ENCODE measurements at regions not wholly inside any gene's neighbourhood (a gene's known extent, or its start where the extent isn't known, plus 50 kb on each side); places are given as distances from the start of the nearest gene placed in this dataset.
A peak's percentile ranks its signal among the peaks of the same experiment; 100 is the strongest.

DNA sequence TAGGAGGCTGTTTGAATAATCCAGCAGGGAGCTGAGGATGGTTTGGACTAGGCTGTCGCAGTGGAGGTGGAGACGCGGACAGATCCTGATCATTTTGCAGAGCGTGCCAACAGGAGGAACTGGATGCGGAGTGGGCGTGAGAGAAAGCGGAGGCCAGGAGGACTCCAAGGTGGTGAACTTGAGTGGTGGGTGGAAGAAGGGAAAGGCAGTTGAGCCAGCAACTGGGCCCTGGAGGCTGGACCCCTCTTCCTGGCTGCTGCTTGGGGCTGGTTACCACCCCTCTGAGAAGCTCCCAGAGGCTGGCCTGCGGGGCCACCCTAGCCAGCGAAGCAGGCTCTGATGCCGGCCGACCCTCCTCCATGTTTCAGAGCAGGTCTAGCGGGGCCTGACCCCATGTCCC is 56.8 kb upstream of the KCNA1 start:
- TF ChIP-seq ELF4 (IDR thresholded peaks at IDR 0.05) = no peak
- no peak for TF ChIP-seq ZNF384 (IDR thresholded peaks at IDR 0.05)
- TF ChIP-seq SP1 (IDR thresholded peaks at IDR 0.05) = no peak
- TF ChIP-seq CTBP1 (IDR thresholded peaks at IDR 0.05; ENCODE audit: borderline replicate concordance) = no peak
- no peak for TF ChIP-seq PKNOX1 (IDR thresholded peaks at IDR 0.05)
- TF ChIP-seq TARDBP (IDR thresholded peaks at IDR 0.05) = no peak
- TF ChIP-seq HDGF (IDR thresholded peaks at IDR 0.05; ENCODE audit: borderline replicate concordance) = no peak
- TF ChIP-seq LEF1 (IDR thresholded peaks at IDR 0.05; ENCODE audit: borderline replicate concordance) = no peak
- no peak for TF ChIP-seq FOXA1 (IDR thresholded peaks at IDR 0.05)
- no peak for TF ChIP-seq BHLHE40 (IDR thresholded peaks at IDR 0.05; ENCODE audit: borderline replicate concordance)
- TF ChIP-seq FOXK2 (IDR thresholded peaks at IDR 0.05) = no peak
- no peak for TF ChIP-seq FOXM1 (IDR thresholded peaks at IDR 0.05; ENCODE audit: borderline replicate concordance)
- CTCF ChIA-PET = interaction anchor here (0.6 to 6.5 kb wide), 2 partner anchors 145 to 1766 kb away, joined by 3 to 102 read pairs; no protein-coding TSS in a partner anchor
- POLR2A ChIA-PET = no interaction called here
- DNase-seq (ENCODE audit: extremely low spot score) = no peak

DNA sequence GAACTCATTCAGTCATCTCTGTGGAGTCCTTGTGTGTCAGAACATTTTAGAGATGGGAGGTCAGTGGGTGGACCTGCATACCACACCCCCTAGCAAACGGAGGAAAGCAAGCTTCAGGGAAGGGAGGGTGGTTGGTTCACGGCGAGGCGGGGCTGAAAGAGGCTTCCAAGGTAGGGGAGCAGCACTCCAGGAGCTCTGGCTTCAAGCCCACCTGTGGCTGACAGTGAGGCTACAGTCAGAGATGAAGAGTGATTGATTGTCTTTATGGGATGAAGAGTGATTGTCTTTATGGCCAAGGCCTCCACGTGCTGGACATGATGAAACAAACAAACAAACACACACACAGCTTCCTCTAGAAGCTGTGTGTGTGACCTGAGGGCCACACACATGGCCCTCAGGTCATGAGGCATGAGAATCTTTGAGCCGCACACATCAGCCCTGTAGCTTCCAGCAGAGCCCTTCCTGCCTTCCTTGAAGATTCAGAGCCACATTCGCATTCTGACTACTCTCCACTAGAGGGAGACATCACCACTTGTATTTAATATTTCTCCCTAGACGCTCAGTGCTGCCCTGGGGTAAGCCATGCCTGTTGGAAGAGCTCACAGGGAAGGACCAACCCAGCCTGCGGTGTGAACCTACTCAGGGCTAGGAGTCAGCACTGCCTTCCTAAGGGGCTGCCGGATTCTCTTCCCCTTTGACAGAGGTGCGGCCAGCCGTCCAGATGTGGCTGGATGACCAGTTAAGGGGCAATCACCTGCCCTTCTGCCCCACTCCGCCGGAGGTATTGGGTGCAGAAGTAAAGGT is 54.4 kb upstream of the KCNA1 start:
- CTCF ChIA-PET = interaction anchor here (0.5 to 6.5 kb wide), 27 partner anchors 9 to 246 kb away, joined by 3 to 102 read pairs (median 3); partner anchors contain the start of gene KCNA1
- no peak for TF ChIP-seq SUZ12 (IDR thresholded peaks at IDR 0.05)
- TF ChIP-seq FOXK2 (IDR thresholded peaks at IDR 0.05) = no peak
- no peak for TF ChIP-seq HDGF (IDR thresholded peaks at IDR 0.05; ENCODE audit: borderline replicate concordance)
- no peak for TF ChIP-seq FOXA1 (IDR thresholded peaks at IDR 0.05)
- no peak for TF ChIP-seq ARNT (IDR thresholded peaks at IDR 0.05)
- TF ChIP-seq NFRKB (IDR thresholded peaks at IDR 0.05) = no peak
- no peak for TF ChIP-seq LEF1 (IDR thresholded peaks at IDR 0.05; ENCODE audit: borderline replicate concordance)
- TF ChIP-seq ZNF384 (IDR thresholded peaks at IDR 0.05) = no peak
- no peak for TF ChIP-seq SP1 (IDR thresholded peaks at IDR 0.05)
- no peak for TF ChIP-seq PKNOX1 (IDR thresholded peaks at IDR 0.05)
- no peak for TF ChIP-seq FOXM1 (IDR thresholded peaks at IDR 0.05; ENCODE audit: borderline replicate concordance)
- TF ChIP-seq L3MBTL2 (conservative IDR thresholded peaks at IDR 0.05) = no peak
- no peak for TF ChIP-seq BHLHE40 (IDR thresholded peaks at IDR 0.05; ENCODE audit: borderline replicate concordance)
- no peak for TF ChIP-seq CTBP1 (IDR thresholded peaks at IDR 0.05; ENCODE audit: borderline replicate concordance)
- TF ChIP-seq TARDBP (IDR thresholded peaks at IDR 0.05) = no peak
- TF ChIP-seq ELF4 (IDR thresholded peaks at IDR 0.05) = no peak
- POLR2A ChIA-PET = interaction anchor here (0.7 kb wide), 1 partner anchor 145 kb away, joined by 3 read pairs; no protein-coding TSS in a partner anchor
- DNase-seq (ENCODE audit: extremely low spot score) = peak; percentile 73

DNA sequence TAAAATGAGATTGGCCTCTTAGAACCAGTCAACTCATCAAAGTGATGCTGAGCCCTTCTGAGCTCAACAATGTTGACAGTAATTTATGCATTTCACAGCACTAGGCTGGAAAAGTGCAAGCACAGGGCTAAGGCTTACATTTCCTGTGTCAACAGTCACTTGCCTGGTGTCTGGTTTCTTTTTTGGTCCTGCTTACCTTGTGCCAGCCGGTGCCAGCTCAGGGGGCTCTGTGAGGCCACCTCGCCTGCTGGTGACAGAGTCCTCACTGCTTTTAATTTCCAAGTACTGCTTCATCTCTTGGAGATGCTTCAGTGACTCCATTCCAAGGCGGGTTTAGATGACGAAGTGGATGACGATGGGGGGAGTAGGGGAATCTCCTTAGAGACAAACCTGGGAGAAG is 53.1 kb upstream of the KCNA1 start:
- CTCF ChIA-PET = interaction anchor here (0.5 to 6.5 kb wide), 18 partner anchors 10 to 544 kb away, joined by 3 to 102 read pairs (median 3); no protein-coding TSS in a partner anchor
- no peak for DNase-seq (ENCODE audit: extremely low spot score)
- TF ChIP-seq L3MBTL2 (conservative IDR thresholded peaks at IDR 0.05) = no peak
- TF ChIP-seq TARDBP (IDR thresholded peaks at IDR 0.05) = no peak
- TF ChIP-seq FOXM1 (IDR thresholded peaks at IDR 0.05; ENCODE audit: borderline replicate concordance) = no peak
- TF ChIP-seq BHLHE40 (IDR thresholded peaks at IDR 0.05; ENCODE audit: borderline replicate concordance) = no peak
- TF ChIP-seq HDGF (IDR thresholded peaks at IDR 0.05; ENCODE audit: borderline replicate concordance) = no peak
- TF ChIP-seq PKNOX1 (IDR thresholded peaks at IDR 0.05) = no peak
- no peak for TF ChIP-seq ZNF384 (IDR thresholded peaks at IDR 0.05)
- no peak for TF ChIP-seq SUZ12 (IDR thresholded peaks at IDR 0.05)
- no peak for TF ChIP-seq ELF4 (IDR thresholded peaks at IDR 0.05)
- TF ChIP-seq SP1 (IDR thresholded peaks at IDR 0.05) = no peak
- TF ChIP-seq LEF1 (IDR thresholded peaks at IDR 0.05; ENCODE audit: borderline replicate concordance) = no peak
- POLR2A ChIA-PET = no interaction called here

DNA sequence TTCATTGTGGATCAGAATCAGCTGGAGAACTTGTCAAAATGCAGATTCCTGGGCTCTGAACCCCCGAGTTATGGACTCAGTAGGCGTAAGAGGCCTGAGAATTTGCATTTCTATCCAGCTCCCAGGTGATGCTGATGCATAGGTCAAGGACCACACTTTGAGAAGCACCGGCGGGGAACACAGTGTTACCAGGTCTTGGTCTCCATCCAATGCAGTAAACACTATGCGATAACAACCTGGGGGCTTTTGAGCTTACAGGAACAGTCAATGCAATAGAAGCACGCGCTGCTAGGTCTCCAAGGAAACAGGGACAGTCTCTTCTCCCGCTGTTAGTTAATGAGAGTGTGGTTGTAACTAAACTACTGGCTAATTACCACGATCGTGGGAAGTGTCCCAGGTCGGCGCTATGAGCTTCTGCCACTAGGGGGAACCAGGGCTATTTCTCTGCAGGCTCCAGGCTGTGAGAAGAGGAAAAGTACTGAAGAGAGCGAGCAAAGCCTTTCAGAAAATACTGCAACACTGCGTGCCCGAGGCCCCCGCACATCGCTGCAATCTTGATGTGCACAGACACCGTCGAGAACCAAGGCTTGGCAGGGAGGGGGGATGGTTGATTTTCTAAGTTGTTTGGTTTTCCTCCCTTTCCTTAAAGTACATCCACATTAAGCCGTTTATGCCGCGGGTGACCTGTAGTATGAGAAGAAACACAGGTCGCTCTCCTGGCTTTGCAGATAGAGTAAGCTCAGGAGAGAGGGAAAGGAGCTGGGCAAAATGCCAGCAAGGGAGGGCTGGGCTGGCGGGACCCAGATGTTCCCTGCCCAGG is 52.0 kb upstream of the KCNA1 start:
- CTCF ChIA-PET = interaction anchor here (0.6 to 6.5 kb wide), 31 partner anchors 8 to 1178 kb away, joined by 3 to 102 read pairs (median 3); partner anchors contain the start of gene KCNA1
- DNase-seq (ENCODE audit: extremely low spot score) = peak; percentile 75
- POLR2A ChIA-PET = no interaction called here

More for the DNA sequence above, 52.0 kb upstream of the KCNA1 start:
- TF ChIP-seq TARDBP (IDR thresholded peaks at IDR 0.05) (no peak), SP1 (IDR thresholded peaks at IDR 0.05) (no peak), ARNT (IDR thresholded peaks at IDR 0.05) (no peak), SUZ12 (IDR thresholded peaks at IDR 0.05) (no peak), L3MBTL2 (conservative IDR thresholded peaks at IDR 0.05) (no peak), NFRKB (IDR thresholded peaks at IDR 0.05) (no peak), CTBP1 (IDR thresholded peaks at IDR 0.05; ENCODE audit: borderline replicate concordance) (no peak), ELF4 (IDR thresholded peaks at IDR 0.05) (no peak), BHLHE40 (IDR thresholded peaks at IDR 0.05; ENCODE audit: borderline replicate concordance) (no peak), FOXK2 (IDR thresholded peaks at IDR 0.05) (no peak), FOXM1 (IDR thresholded peaks at IDR 0.05; ENCODE audit: borderline replicate concordance) (no peak), FOXA1 (IDR thresholded peaks at IDR 0.05) (no peak), LEF1 (IDR thresholded peaks at IDR 0.05; ENCODE audit: borderline replicate concordance) (no peak), HDGF (IDR thresholded peaks at IDR 0.05; ENCODE audit: borderline replicate concordance) (no peak), ZNF384 (IDR thresholded peaks at IDR 0.05) (no peak), PKNOX1 (IDR thresholded peaks at IDR 0.05) (no peak)
